ENCODE measurements at regions not wholly inside any gene's neighbourhood (a gene's known extent, or its start where the extent isn't known, plus 50 kb on each side); places are given as distances from the start of the nearest gene placed in this dataset.

- DNase-seq: no peak
Measured at GRCh38 chr3:16119887-16120286, 54.6 kb upstream of the GALNT15 start.

- no peak for DNase-seq
Measured at GRCh38 chr3:16121391-16121790, 53.1 kb upstream of the GALNT15 start.

GRCh38 chr3:16122155-16122554, 52.3 kb upstream of the GALNT15 start:
- no peak for DNase-seq

GRCh38 chr3:16122661-16123060, 51.8 kb upstream of the GALNT15 start:
- no peak for DNase-seq

GRCh38 chr3:16124636-16125035, 49.8 kb upstream of the GALNT15 start:
- no peak for DNase-seq

Measured in DMS153 (cell line).